ENCODE measurements at regions not wholly inside any gene's neighbourhood (a gene's known extent, or its start where the extent isn't known, plus 50 kb on each side); places are given as distances from the start of the nearest gene placed in this dataset.

DNA sequence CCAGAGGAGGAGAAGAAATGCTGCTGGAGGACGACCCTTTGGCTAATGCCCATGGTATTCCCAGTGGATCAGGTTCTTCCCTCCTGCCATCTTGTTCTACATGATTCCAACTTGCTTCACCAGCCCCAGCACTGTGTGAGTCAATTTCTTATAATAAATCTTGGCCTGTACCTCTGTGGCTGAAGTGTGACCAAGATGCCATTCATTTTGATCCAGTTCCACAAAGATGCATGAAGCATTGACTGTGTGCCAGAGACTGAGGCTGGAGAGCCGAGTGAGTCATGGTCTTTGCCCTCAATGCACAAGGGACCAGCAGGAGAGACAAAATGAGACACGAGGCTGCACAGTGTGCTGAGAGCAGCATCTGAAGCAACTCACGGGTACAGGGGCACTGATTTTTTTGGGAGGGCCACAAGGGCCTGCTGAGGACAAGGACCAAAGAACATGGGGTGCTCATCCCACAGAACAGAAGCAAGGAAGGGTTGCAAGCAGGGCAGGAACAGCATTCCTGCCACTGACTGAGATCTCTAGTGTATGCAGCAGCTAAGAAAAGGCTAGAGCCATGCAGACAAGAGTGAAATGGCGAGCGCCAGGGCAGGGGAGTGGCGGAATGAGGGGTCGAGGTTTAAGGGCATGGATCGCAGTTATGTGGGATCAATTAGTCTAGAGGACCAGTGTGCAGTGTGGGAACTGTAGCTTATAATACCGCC lies 207.0 kb downstream of the THBS2 start:
- intact Hi-C loops (cut with DNase I): loop anchor here (1.0 to 2.0 kb wide), 5 partner anchors 24 to 144 kb away; no protein-coding TSS in a partner anchor
- H3K4me1 ChIP-seq: peaks cover 6 to 14% of the 10 kb centered on the region in 2 donors
- H3K4me3 ChIP-seq: no peak overlapping the region
- H3K36me3 ChIP-seq: no peaks in the 10 kb centered on the region
- H3K27ac ChIP-seq: peak overlapping the region; percentile 64 to 83
- no peaks in the 10 kb centered on the region for H3K9me3 ChIP-seq
- DNase-seq (ENCODE audit: low spot score in 2 of 2): peak; percentile 36 to 88
- H3K27me3 ChIP-seq: no peaks in the 10 kb centered on the region
- TF ChIP-seq, protein P1, sequence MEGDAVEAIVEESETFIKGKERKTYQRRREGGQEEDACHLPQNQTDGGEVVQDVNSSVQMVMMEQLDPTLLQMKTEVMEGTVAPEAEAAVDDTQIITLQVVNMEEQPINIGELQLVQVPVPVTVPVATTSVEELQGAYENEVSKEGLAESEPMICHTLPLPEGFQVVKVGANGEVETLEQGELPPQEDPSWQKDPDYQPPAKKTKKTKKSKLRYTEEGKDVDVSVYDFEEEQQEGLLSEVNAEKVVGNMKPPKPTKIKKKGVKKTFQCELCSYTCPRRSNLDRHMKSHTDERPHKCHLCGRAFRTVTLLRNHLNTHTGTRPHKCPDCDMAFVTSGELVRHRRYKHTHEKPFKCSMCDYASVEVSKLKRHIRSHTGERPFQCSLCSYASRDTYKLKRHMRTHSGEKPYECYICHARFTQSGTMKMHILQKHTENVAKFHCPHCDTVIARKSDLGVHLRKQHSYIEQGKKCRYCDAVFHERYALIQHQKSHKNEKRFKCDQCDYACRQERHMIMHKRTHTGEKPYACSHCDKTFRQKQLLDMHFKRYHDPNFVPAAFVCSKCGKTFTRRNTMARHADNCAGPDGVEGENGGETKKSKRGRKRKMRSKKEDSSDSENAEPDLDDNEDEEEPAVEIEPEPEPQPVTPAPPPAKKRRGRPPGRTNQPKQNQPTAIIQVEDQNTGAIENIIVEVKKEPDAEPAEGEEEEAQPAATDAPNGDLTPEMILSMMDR (IDR thresholded peaks at IDR 0.05): no peak

DNA sequence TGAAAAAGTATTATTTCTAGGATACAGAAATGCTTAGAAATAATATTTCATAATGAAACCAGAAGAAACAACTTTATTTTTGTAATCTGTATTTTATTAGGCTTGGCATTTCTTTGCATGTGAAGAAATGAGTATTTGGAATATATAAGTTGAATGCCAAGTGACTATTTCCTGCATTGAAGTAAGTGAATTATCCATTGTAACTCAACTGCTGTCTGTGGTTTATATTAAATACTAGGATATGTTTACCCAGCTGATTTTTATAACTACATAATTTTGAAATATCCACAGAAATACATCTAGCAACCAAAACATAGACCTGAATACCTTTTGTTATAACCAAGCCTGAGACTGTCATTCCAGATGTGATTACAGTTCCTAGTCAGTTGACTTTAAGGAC lies 207.6 kb downstream of the THBS2 start:
- Histone ChIP-seq H3K27ac (peak overlapping the region; percentile 64 to 81), H3K9me3 (no peaks in the 10 kb centered on the region), H3K27me3 (no peaks in the 10 kb centered on the region), H3K36me3 (no peaks in the 10 kb centered on the region), H3K4me3 (no peak overlapping the region), H3K4me1 (peaks cover 6 to 14% of the 10 kb centered on the region in 2 donors)
- no peak for DNase-seq (ENCODE audit: low spot score in 2 of 2)
- intact Hi-C loops (cut with DNase I): loop anchor here (1.0 to 2.0 kb wide), 5 partner anchors 24 to 145 kb away; no protein-coding TSS in a partner anchor
- TF ChIP-seq, protein P1 (IDR thresholded peaks at IDR 0.05): no peak

DNA sequence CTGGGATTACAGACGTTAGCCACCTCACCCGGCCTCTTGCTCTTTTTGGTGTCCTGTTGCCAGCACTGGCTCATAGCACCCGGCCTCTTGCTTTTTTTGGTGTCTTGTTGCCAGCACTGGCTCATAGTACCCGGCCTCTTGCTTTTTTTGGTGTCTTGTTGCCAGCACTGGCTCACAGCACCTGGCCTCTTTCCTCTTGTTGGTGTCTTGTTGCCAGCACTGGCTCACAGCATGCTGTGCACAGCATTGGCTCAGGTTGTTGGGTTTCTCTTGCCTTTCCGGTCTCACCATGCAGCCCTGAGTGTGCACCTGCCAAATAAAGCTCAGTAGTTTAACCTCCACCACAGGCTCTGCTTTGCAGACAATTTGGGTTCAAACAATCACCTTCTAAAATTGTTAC lies 208.2 kb downstream of the THBS2 start:
- intact Hi-C loops (cut with DNase I): loop anchor here (2.0 kb wide), 1 partner anchor 39 kb away; no protein-coding TSS in a partner anchor
- peaks cover 6 to 14% of the 10 kb centered on the region in 2 donors for H3K4me1 ChIP-seq

DNA sequence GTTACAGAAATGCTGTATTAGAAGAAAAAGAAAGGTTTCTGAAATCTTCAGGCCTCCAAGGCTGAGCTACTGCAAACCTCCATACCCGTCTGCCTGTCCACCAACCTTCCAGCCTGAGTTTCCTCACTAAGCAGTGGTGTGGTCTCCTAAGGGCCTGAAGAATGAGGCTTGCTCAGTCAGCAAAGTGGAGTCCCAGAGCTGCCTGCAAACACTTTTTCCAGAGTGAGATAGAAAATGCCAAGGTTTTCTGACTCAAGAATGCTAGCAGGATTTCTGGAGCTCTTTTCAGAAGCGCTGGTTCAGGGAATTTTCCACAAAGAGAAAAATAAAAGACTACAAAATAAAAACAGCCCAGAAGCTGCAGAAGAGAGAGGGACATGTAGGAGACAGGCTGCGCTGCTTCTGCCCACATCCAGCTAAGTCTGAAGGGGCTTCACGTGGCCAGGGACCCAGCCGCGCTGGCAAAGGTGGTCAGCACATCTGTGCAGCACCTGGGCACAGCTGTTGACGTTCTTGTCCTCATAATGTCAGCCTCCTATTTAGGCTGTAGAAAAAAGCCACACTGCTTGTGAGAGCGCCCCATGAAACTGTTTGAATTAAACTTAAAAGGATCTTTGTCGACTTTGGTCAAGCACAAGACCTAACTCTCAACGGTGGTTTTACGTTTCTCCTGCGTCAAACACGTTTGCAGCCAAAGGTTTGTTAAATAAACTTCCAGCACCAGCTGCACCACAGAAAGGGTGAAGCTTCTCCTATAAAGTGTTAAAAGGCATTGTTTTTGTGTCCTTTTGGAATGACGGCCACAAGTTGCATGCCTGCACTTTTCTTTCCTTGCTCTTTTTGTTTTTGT lies 209.0 kb downstream of the THBS2 start:
- Histone ChIP-seq H3K36me3 (no peaks in the 10 kb centered on the region), H3K4me1 (peaks cover 6 to 14% of the 10 kb centered on the region in 2 donors), H3K27me3 (no peaks in the 10 kb centered on the region), H3K4me3 (no peak overlapping the region), H3K9me3 (no peaks in the 10 kb centered on the region), H3K27ac (peak overlapping the region; percentile 64 to 81)
- DNase-seq (ENCODE audit: low spot score in 2 of 2): no peak
- TF ChIP-seq, protein P1 (IDR thresholded peaks at IDR 0.05): no peak
- intact Hi-C loops (cut with DNase I): loop anchor here (2.0 kb wide), 1 partner anchor 38 kb away; no protein-coding TSS in a partner anchor

More for the DNA sequence above, 208.2 kb downstream of the THBS2 start:
- TF ChIP-seq, protein P1 (IDR thresholded peaks at IDR 0.05): no peak
- Histone ChIP-seq H3K36me3 (no peaks in the 10 kb centered on the region), H3K4me3 (no peak overlapping the region), H3K9me3 (no peaks in the 10 kb centered on the region), H3K27me3 (no peaks in the 10 kb centered on the region), H3K27ac (peak overlapping the region; percentile 64 to 81)
- peak; percentile 64 to 85 for DNase-seq (ENCODE audit: low spot score in 2 of 2)

DNA sequence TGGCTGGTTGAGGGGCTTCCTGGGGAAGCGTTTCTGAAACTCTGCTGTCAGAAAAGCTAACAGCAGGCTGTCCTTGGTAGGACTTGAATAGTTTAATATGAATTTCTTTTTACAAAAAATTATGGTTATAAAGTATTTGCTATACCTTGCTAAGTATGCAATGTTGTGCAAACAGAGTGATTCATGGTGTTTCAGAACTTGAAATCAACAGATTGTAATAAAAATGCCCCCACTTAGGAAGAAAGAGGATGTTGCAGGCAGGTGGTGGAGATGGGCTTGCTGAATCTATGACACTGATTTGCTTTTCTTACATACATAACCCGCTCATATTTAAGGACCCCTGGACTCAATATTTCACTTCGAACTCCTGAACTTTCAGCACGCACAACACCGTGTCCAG lies 211.6 kb downstream of the THBS2 start:
- no peak overlapping the region for H3K27ac ChIP-seq
- H3K36me3 ChIP-seq: no peaks in the 10 kb centered on the region
- DNase-seq (ENCODE audit: low spot score in 2 of 2): no peak
- H3K4me3 ChIP-seq: no peak overlapping the region
- intact Hi-C loops (cut with DNase I): no loop called here
- TF ChIP-seq, protein P1 (IDR thresholded peaks at IDR 0.05): no peak
- peaks cover 4 to 14% of the 10 kb centered on the region in 2 donors for H3K4me1 ChIP-seq
- peaks cover 0 to 12% of the 10 kb centered on the region in 2 donors for H3K9me3 ChIP-seq
- no peaks in the 10 kb centered on the region for H3K27me3 ChIP-seq

All from ascending aorta (tissue), 2 donors.